HAP-1 (cell line): ENCODE measurements at regions not wholly inside any gene's neighbourhood (a gene's known extent, or its start where the extent isn't known, plus 50 kb on each side); places are given as distances from the start of the nearest gene placed in this dataset.

Experiments
- DNase-seq, 2 experiments: peaks; one replicate each; pipeline ENCODE4 v3.0.0-alpha.2; 2016 to 2020; ENCODE audit warnings: low spot score in 2 of 2
- H3K27me3 ChIP-seq: fragments of 250-450 bp; sonication (Bioruptor Pico); 2 replicates; pipeline ENCODE4 v1.5.1; 2020; ENCODE audit warnings: low read depth, mild to moderate bottlenecking, moderate library complexity
- H3K36me3 ChIP-seq: fragments of 250-450 bp; sonication (Bioruptor Pico); replicated peaks from 2 replicates; pipeline ENCODE4 v1.5.1; 2020; ENCODE audit warnings: mild to moderate bottlenecking
- H3K4me1 ChIP-seq: fragments of 250-450 bp; sonication (Bioruptor Pico); 2 replicates; pipeline ENCODE4 v1.5.1; 2020; ENCODE audit warnings: mild to moderate bottlenecking
- H3K4me3 ChIP-seq: fragments of 250-450 bp; sonication (Bioruptor Pico); 2 replicates; pipeline ENCODE4 v1.5.1; 2020; ENCODE audit warnings: mild to moderate bottlenecking, moderate library complexity
- H3K9me3 ChIP-seq: fragments of 250-450 bp; sonication (Bioruptor Pico); 2 replicates; pipeline ENCODE4 v1.5.1; 2020; ENCODE audit warnings: mild to moderate bottlenecking, moderate library complexity
- in situ Hi-C: fragments of 300-500 bp; cut with MboI; formaldehyde crosslinking; loops from 3 replicates; pipeline ENCODE4 v1.14.3; 2020; ENCODE audit warnings: low sequenced_read_pairs, inconsistent platforms, mixed read lengths

DNA sequence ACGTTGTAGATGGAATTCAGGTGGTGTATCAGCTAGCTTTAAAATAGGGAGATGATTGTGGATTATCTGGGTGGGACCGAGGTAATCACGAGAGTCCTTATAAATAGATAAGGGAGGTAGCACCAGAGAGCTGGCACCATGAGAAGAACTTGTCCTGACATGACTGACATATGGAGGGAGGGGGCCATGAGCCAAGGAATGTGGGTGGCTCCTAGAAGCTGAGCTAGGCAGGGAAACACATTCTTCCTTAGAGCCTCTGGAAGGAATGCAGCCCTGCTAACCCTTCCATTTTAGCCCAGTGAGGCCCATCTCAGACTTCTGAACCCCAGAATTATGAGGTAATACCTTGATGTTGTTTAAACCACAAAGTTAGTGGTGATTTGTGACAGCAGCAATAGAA, 321.1 kb upstream of the SULF2 start:
- Histone ChIP-seq H3K36me3 (no peaks in the 10 kb centered on the region), H3K4me1 (no peaks in the 10 kb centered on the region), H3K4me3 (no peak overlapping the region), H3K9me3 (no peaks in the 10 kb centered on the region; the same call in 1 of the 2 replicates), H3K27me3 (no peaks in the 10 kb centered on the region)
- in situ Hi-C loops: no loop called here
- DNase-seq: no peak

DNA sequence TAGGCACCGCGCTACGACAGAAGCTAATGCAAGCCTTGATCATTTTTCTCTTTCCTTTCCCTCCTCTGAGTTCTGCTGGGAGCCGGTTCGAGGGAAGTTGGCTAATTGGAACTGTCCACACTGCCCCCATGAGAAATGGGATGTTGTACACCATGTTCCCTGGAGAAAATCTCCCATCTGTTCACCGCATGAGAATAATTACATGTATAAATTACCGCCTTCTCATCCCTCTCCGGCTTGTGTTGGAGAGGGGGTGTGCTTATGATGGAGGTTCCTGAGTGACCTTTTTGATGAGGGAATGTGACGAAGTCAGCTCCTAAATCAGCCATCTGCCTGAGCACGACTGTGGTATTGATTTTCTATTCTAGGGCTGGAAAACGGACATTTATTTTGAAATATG, 320.2 kb upstream of the SULF2 start:
- in situ Hi-C loops: no loop called here
- no peak for DNase-seq

DNA sequence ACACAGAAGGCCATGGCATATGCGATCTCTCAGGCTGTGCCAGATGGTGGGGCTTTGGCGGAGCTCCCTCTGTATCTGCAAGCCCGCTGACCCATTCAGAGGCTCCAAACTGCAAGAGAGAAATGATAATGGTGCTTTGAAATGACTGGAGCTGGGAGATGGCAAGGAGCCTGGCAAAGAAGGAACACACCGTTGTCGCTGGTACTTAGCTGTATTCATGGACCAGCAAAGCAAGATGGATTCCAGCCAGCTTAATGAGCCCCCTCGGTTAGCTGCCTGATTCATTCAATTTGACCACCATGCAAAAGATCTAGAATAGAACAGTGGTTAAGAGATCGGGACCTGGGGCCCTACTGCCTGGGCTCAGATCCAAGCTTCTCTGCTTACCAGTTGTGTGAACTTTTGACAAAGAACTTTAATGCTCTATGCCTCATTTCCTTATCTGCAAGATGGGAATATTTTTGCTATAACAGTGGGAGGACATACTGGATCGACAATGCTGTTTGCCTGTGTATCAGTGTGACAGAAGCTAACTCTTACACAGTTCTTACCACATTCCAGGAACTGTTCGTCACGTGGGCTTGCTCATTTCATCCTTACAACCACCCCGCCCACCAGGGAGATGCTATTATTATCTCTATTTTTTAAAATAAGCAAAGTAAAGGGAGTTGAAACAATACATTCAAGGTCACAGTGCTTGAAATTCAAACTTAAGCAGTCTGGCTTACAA, 317.8 kb upstream of the SULF2 start:
- no peak overlapping the region for H3K4me3 ChIP-seq
- H3K36me3 ChIP-seq: no peaks in the 10 kb centered on the region
- in situ Hi-C loops: no loop called here
- no peaks in the 10 kb centered on the region; the same call in 1 of the 2 replicates for H3K9me3 ChIP-seq
- no peaks in the 10 kb centered on the region for H3K27me3 ChIP-seq
- DNase-seq: no peak
- H3K4me1 ChIP-seq: no peaks in the 10 kb centered on the region

More for the DNA sequence above, 320.2 kb upstream of the SULF2 start:
- no peaks in the 10 kb centered on the region for H3K27me3 ChIP-seq
- H3K4me3 ChIP-seq: no peak overlapping the region
- H3K9me3 ChIP-seq: no peaks in the 10 kb centered on the region; the same call in 1 of the 2 replicates
- H3K4me1 ChIP-seq: no peaks in the 10 kb centered on the region
- H3K36me3 ChIP-seq: no peaks in the 10 kb centered on the region

DNA sequence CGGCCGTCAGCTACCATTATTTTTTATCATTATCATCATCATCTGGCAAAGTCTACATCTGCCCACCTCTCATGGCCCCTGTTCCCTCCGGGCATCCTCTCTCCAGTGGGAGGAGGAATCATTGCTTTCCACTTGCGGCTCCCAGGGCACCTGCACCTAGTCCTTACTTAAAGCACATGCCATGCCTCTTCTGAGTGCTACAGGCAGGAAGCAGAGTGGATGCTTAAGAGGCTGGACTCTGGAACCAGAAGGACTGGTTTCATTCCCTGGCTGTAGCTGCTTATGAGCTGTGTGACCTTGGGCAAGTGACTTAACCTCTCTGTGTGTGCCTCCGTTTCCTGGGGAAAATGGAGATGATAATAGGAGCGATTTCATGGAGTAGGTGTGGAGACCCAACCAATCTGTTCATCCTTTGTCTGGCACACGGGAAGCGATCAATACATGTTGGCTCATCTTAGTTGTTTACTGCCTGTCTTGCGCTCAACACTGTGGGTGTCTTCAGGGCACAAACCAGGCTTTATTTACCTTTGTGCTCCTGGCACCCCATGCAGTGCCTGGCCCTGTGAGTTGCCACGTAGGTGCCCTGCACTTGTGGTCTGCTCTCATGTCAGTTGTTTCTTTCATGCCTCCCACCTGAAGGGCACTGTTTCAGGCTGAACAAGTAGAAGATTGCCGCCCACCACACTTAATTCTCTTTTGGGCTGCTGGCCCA, 317.0 kb upstream of the SULF2 start:
- no peak for DNase-seq
- no peaks in the 10 kb centered on the region for H3K4me1 ChIP-seq
- in situ Hi-C loops: no loop called here
- no peaks in the 10 kb centered on the region for H3K36me3 ChIP-seq
- H3K4me3 ChIP-seq: no peak overlapping the region
- no peaks in the 10 kb centered on the region for H3K27me3 ChIP-seq
- H3K9me3 ChIP-seq: no peaks in the 10 kb centered on the region; the same call in 1 of the 2 replicates

DNA sequence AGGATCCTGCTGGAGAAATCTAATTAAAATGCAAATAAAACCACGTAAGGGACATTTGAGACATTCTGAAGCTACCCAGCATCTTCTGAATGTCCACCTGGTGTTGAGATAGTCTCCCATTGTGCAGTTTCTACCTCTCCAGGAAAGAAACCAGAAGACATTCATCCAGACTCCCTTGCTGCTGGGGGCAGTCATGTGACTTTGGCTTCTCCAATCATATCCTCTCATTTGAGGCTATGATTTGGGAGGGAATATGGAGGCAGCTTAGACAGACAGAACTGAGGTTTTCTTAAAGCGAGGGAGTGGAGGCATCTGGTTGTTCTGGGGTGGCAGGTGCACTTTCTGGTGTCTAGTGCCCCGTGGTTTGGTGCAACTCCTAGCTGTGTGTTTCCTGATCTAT, 315.2 kb upstream of the SULF2 start:
- Histone ChIP-seq H3K9me3 (no peaks in the 10 kb centered on the region; the same call in 1 of the 2 replicates), H3K4me1 (no peaks in the 10 kb centered on the region), H3K27me3 (no peaks in the 10 kb centered on the region), H3K36me3 (no peaks in the 10 kb centered on the region), H3K4me3 (no peak overlapping the region)
- in situ Hi-C loops: no loop called here
- no peak for DNase-seq

DNA sequence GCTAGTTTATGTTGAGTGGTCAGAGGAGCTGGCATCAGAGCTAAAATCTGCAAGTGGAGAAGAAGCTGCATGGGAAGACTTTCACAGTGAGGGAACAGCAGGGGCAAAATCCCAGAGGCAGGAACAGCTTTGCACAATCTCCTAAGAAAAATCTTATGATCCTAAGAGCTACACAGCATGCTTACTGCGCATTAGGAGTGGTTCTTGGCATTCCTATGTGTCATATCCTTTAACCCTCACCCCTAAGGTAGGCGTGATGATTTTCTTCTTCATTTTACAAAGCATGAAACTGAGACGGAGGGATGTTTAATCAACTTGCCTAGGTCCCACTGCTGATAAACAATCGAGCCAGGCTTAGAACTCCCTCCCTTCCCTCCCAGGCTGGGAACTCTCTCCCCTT, 313.6 kb upstream of the SULF2 start:
- in situ Hi-C loops: no loop called here
- Histone ChIP-seq H3K9me3 (no peaks in the 10 kb centered on the region; the same call in 1 of the 2 replicates), H3K4me1 (no peaks in the 10 kb centered on the region), H3K4me3 (no peak overlapping the region), H3K36me3 (no peaks in the 10 kb centered on the region), H3K27me3 (no peaks in the 10 kb centered on the region)
- DNase-seq: no peak

DNA sequence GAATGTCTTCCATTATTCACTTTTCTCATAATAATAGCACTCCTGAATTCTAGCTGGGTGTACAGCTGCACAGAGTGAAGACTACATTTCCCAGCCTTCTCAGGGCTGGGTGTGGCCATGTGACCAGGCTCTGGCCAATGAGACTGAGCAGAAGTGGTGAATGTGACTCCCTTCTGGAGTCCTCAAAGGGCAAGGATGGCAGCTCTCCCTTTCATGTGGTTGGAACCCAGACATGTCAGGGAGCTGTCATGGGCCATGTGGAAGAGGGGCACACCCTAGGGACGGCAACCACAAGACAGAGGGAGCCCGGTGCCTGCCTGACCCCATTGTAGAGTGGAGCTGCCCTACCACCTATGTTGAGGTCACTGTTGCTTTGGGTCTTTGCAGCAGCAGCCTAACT, 312.8 kb upstream of the SULF2 start:
- in situ Hi-C loops: no loop called here
- H3K4me1 ChIP-seq: no peaks in the 10 kb centered on the region
- no peaks in the 10 kb centered on the region for H3K27me3 ChIP-seq
- H3K36me3 ChIP-seq: no peaks in the 10 kb centered on the region
- H3K9me3 ChIP-seq: no peaks in the 10 kb centered on the region
- no peak overlapping the region for H3K4me3 ChIP-seq
- peak in 1 of 2 experiments; percentile 12 for DNase-seq

DNA sequence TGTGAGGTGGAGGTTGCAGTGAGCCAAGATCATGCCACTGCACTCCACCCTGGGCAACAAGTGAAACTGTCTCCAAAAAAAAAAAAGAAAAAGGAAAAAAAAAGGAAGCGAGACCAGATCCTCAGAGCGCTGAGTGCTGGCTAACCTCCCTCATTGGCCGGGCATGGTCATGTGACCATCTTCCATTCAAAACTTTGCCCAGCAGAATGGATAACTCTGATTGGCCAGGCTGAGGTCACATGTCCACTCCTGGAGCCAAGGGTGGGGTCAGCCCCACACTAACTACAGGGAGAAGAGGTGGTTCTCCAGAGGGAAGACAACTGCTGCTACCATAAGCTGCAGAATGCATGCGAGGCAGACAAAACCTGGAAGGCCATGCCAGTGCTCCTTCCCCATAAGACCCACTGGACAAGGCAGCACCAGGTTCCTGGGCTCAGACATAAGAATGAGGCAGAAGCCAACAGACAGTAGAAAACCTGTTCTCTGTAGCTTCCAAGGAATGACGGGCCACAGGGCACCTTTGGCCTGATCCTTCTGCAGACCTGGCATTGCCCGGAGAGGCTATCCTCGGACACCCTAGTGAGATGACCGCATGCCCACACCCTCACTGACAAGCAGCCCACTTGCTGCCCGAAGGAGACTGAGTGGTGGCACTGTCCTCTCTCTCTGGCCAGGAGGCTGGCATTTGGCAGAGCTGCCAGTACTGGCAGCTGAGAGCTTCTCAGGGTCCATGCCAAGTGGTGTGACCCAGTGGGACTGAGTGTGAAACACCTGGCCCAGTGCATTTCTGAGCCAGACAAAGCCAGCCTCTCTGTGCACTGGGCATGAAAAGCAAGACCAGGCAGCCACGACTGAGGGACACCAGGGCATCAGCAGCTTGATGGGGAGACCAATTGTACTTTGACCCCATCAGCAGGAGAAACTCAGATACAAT, 311.9 kb upstream of the SULF2 start:
- Histone ChIP-seq H3K4me1 (no peaks in the 10 kb centered on the region), H3K4me3 (no peak overlapping the region), H3K27me3 (no peaks in the 10 kb centered on the region), H3K36me3 (no peaks in the 10 kb centered on the region), H3K9me3 (no peaks in the 10 kb centered on the region)
- in situ Hi-C loops: no loop called here
- DNase-seq: peak in 1 of 2 experiments; percentile 9

DNA sequence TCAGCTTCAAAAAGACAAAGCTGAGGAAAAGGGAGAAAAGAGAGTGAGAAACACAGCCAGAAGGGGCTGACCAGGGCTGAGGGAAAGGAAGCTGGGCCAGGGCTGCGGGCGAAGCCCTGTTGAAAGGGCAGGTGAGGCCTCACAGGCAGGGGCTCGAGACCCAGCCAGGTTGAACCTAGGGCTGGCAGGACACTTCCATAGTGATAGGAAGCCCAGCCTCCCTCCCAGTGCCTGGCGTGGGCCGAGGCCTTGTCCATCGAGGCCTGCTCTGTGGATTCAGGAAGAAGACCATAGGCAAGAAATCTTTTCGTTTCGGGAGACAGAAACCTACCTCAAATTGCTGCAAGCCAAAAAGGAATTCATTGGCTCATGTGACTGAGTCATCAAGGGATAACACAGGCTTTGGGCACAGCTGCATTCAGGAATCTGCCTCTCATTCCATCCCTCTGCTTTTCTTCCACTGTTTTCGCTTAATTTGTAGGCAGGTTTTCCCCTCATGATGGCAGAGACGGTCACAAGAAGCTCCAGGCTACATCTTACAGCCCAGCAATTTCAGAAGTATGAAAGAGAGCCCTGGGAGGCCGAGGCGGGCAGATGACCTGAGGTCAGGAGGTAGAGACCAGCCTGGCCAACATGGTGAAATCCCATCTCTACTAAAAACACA, 311.1 kb upstream of the SULF2 start:
- Histone ChIP-seq H3K27me3 (no peaks in the 10 kb centered on the region), H3K4me3 (no peak overlapping the region), H3K36me3 (no peaks in the 10 kb centered on the region), H3K9me3 (no peaks in the 10 kb centered on the region), H3K4me1 (no peaks in the 10 kb centered on the region)
- in situ Hi-C loops: no loop called here
- no peak for DNase-seq

DNA sequence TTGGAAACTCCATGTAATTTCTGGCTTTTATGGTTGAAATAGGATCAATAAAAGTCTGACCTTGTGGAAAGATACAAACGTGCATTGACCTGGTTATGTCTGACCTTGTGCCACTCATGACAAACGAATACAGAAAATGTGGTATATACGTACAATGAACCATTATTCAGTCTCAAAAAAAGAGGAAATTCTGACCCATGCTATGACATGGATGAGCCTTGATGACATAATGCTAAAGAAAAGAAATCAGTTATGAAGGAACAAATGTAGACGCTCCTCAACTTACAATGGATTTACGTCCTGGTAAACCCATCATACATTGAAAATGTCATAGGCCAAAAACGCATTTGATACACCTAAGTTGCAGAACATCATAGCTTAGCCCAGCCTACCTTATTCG, 309.7 kb upstream of the SULF2 start:
- Histone ChIP-seq H3K4me3 (no peak overlapping the region), H3K27me3 (no peaks in the 10 kb centered on the region), H3K4me1 (no peaks in the 10 kb centered on the region), H3K36me3 (no peaks in the 10 kb centered on the region), H3K9me3 (no peaks in the 10 kb centered on the region)
- in situ Hi-C loops: no loop called here
- DNase-seq: no peak

DNA sequence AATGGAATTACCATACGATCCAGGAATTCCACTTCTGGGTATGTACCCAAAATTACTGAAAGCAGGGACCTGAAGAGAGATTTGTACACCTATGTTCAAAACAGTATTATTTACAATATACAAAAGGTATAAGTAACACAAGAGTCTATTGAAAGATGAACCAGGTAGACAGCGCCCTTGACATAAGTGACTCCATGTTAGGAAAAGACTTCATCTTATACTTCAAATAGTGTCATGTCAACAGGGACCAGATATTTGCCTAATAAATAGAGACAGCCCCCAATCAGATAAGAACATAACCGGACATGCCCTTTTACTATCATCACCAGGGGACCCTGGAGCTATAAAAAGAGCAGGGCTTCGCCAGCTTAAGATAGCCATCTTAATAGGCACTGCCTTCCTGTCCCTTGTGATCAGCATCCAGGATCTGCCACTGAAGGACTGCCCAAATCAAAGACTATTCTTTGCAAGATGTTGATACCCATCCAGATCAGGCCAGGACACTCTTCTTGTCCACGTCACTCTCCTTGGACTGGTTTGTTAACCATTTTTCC, 309.0 kb upstream of the SULF2 start:
- DNase-seq: no peak
- no peak overlapping the region for H3K4me3 ChIP-seq
- in situ Hi-C loops: no loop called here
- no peaks in the 10 kb centered on the region for H3K27me3 ChIP-seq
- no peaks in the 10 kb centered on the region for H3K4me1 ChIP-seq
- H3K9me3 ChIP-seq: no peaks in the 10 kb centered on the region
- H3K36me3 ChIP-seq: no peaks in the 10 kb centered on the region

DNA sequence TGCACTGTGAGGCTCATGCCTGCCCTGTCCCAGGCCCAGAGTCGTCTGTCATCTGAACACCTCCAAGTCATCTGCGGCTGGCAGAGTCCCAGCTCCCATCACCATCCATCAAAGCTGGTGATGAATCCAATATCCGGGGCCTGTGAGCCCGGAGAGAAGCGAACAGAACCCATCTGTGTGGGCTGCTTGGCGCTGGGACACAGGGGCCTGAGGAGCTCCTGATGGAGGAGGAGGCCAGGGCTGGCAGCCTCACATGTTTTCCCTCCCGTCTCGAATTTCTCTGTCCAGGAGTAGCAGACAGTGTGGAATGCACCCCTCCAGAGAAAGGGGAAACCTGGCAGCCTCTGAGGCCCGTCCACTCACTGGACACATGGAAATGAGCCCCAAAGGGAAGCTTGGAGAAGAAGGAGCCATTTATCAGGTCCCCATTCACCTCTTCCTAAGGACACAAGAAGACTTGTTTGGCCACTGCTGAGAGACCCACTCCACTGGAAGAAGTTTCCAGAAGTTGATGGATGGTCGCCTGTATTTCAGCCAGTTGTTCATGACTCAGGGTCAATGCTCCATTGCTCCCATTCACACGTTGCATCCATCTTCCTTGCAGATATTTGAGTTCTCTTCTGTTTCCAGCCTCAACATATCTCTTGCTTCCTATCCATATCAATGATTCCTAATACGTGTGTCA, 307.5 kb upstream of the SULF2 start:
- no peak for DNase-seq
- H3K27me3 ChIP-seq: no peaks in the 10 kb centered on the region
- in situ Hi-C loops: no loop called here
- no peaks in the 10 kb centered on the region for H3K36me3 ChIP-seq
- H3K9me3 ChIP-seq: no peaks in the 10 kb centered on the region
- no peaks in the 10 kb centered on the region for H3K4me1 ChIP-seq
- no peak overlapping the region for H3K4me3 ChIP-seq

DNA sequence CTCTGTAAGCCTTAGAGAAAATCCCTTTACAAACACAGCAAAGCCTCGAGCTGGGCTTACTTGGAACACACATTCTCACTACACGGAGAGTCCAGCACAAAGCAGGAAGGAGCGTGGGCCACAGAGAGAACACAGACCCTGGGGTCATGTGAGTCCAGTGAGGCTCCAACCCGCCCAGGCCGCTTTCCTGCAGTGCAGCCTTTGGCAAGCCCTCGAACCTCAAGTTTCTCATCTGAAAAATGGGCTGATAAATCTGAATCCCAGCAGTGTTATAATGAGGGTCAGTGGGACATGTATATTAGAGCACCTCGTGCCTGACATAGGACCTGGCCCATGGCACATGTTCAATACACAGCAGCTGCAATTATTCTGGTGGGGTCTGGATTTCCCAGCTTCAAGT, 305.5 kb upstream of the SULF2 start:
- in situ Hi-C loops: no loop called here
- H3K9me3 ChIP-seq: no peaks in the 10 kb centered on the region
- no peaks in the 10 kb centered on the region for H3K27me3 ChIP-seq
- no peak overlapping the region for H3K4me3 ChIP-seq
- H3K4me1 ChIP-seq: no peaks in the 10 kb centered on the region
- H3K36me3 ChIP-seq: no peaks in the 10 kb centered on the region
- DNase-seq: no peak
